Hepatocyte (in vitro differentiated cells): ENCODE measurements at regions not wholly inside any gene's neighbourhood (a gene's known extent, or its start where the extent isn't known, plus 50 kb on each side); places are given as distances from the start of the nearest gene placed in this dataset.

ENCODE experiments used
- DNase-seq: peaks from one replicate; pipeline ENCODE4 v3.0.0-alpha.2; 2016; ENCODE audit warnings: low spot score
- H2AFZ ChIP-seq: fragments of 200-600 bp; sonication (generic); 2 replicates; pipeline ENCODE4 v1.6.0; 2016; ENCODE audit warnings: antibody characterized with exemption, mild to moderate bottlenecking
- H3K27ac ChIP-seq: fragments of 200-600 bp; sonication (generic); 2 replicates; pipeline ENCODE4 v1.5.1; 2016; ENCODE audit warnings: mild to moderate bottlenecking
- H3K27me3 ChIP-seq: fragments of 200-600 bp; sonication (generic); 2 replicates; pipeline ENCODE4 v1.6.1; 2016
- H3K36me3 ChIP-seq: fragments of 200-600 bp; sonication (generic); replicated peaks from 2 replicates; pipeline ENCODE4 v1.5.1; 2016; ENCODE audit warnings: low read depth; ENCODE audit not compliant: insufficient read depth
- H3K4me1 ChIP-seq: fragments of 200-600 bp; sonication (generic); 2 replicates; pipeline ENCODE4 v1.5.1; 2016; ENCODE audit warnings: mild to moderate bottlenecking, moderate library complexity; ENCODE audit not compliant: insufficient read depth
- H3K4me2 ChIP-seq: fragments of 200-600 bp; sonication (generic); 2 replicates; pipeline ENCODE4 v1.6.0; 2016
- H3K4me3 ChIP-seq: fragments of 200-600 bp; sonication (generic); 2 replicates; pipeline ENCODE4 v1.5.1; 2016; ENCODE audit warnings: mild to moderate bottlenecking
- H3K79me2 ChIP-seq: fragments of 200-600 bp; sonication (generic); 2 replicates; pipeline ENCODE4 v1.6.0; 2017; ENCODE audit warnings: mild to moderate bottlenecking
- H3K9me2 ChIP-seq: fragments of 200-600 bp; sonication (generic); replicated peaks from 2 replicates; pipeline ENCODE4 v1.6.0; 2017; ENCODE audit warnings: mild to moderate bottlenecking; ENCODE audit not compliant: insufficient read depth
- H3K9me3 ChIP-seq: fragments of 200-600 bp; sonication (generic); 2 replicates; pipeline ENCODE4 v1.5.1; 2016; ENCODE audit warnings: low read depth, mild to moderate bottlenecking
- H4K20me1 ChIP-seq: fragments of 200-600 bp; sonication (generic); 2 replicates; pipeline ENCODE4 v1.6.0; 2016; ENCODE audit warnings: mild to moderate bottlenecking; ENCODE audit not compliant: insufficient read depth, poor library complexity, severe bottlenecking
- EZH2 ChIP-seq: fragments of 200-600 bp; sonication (generic); IDR thresholded peaks from 2 replicates; pipeline ENCODE4 v1.6.1; 2016; ENCODE audit warnings: antibody characterized with exemption, mild to moderate bottlenecking, borderline replicate concordance
- EZH2phosphoT487 ChIP-seq: fragments of 200-600 bp; sonication (generic); IDR thresholded peaks from one replicate; pipeline ENCODE4 v1.6.1; 2018; ENCODE audit warnings: antibody characterized with exemption, mild to moderate bottlenecking, low read depth, moderate library complexity; ENCODE audit not compliant: unreplicated experiment, severe bottlenecking
- WGBS: methylation state at CpG from one replicate; pipeline ENCODE4 v1.1.6; 2016; ENCODE audit warnings: low lambda C conversion rate; ENCODE audit errors: missing lambda C conversion rate; 5-methylcytosine and 5-hydroxymethylcytosine counted together
- TF ChIP-seq, protein P1 (sequence below): fragments of 200-600 bp; sonication (generic); IDR thresholded peaks from 2 replicates; pipeline ENCODE4 v1.5.1; 2016; ENCODE audit warnings: antibody characterized with exemption, mild to moderate bottlenecking; ENCODE audit not compliant: poor library complexity

GRCh38 chr2:122530814-122531213 is 775.4 kb downstream of the TSN start:
- TF ChIP-seq, protein P1, sequence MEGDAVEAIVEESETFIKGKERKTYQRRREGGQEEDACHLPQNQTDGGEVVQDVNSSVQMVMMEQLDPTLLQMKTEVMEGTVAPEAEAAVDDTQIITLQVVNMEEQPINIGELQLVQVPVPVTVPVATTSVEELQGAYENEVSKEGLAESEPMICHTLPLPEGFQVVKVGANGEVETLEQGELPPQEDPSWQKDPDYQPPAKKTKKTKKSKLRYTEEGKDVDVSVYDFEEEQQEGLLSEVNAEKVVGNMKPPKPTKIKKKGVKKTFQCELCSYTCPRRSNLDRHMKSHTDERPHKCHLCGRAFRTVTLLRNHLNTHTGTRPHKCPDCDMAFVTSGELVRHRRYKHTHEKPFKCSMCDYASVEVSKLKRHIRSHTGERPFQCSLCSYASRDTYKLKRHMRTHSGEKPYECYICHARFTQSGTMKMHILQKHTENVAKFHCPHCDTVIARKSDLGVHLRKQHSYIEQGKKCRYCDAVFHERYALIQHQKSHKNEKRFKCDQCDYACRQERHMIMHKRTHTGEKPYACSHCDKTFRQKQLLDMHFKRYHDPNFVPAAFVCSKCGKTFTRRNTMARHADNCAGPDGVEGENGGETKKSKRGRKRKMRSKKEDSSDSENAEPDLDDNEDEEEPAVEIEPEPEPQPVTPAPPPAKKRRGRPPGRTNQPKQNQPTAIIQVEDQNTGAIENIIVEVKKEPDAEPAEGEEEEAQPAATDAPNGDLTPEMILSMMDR, result no peak
- TF ChIP-seq EZH2phosphoT487, result no peak
- no peak for TF ChIP-seq EZH2
- no peak overlapping the region for H3K4me3 ChIP-seq
- no peaks in the 10 kb centered on the region for H3K9me2 ChIP-seq
- H3K36me3 ChIP-seq, result no peaks in the 10 kb centered on the region
- WGBS, result 74% methylated on average over 2 of the region's 2 CpGs
- no peak overlapping the region for H2AFZ ChIP-seq
- H3K4me1 ChIP-seq, result no peaks in the 10 kb centered on the region
- no peaks in the 10 kb centered on the region for H3K27me3 ChIP-seq
- H3K9me3 ChIP-seq, result no peaks in the 10 kb centered on the region
- peak overlapping the region; percentile 14 for H3K27ac ChIP-seq
- H4K20me1 ChIP-seq, result no peaks in the 10 kb centered on the region
- no peak overlapping the region for H3K4me2 ChIP-seq
- no peak for DNase-seq
- H3K79me2 ChIP-seq, result no peaks in the 10 kb centered on the region

GRCh38 chr2:122531290-122532071 is 776.0 kb downstream of the TSN start:
- 65% methylated on average over 15 of the region's 15 CpGs for WGBS
- H2AFZ ChIP-seq, result no peak overlapping the region

DNA sequence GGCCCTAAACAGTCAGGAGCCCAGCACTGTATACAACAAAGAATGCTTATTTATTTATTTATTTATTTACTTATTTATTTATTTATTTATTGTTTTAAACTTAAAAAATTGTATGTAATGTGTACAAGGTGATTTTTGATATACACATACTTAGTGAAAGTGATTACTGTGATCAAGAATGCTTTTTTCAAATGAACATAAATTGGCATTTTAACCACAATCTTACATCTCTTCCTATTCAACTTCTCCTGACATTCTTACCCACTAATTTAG is 776.6 kb downstream of the TSN start:
- no peaks in the 10 kb centered on the region for H3K36me3 ChIP-seq
- TF ChIP-seq EZH2, result no peak
- TF ChIP-seq, protein P1, result no peak
- no peak for TF ChIP-seq EZH2phosphoT487
- no peak overlapping the region for H2AFZ ChIP-seq
- no peak overlapping the region for H3K4me2 ChIP-seq
- no peaks in the 10 kb centered on the region for H3K9me2 ChIP-seq
- no peak for DNase-seq
- no peaks in the 10 kb centered on the region for H3K4me1 ChIP-seq
- H3K27ac ChIP-seq, result no peak overlapping the region
- H3K9me3 ChIP-seq, result no peaks in the 10 kb centered on the region
- no peaks in the 10 kb centered on the region for H3K79me2 ChIP-seq
- H4K20me1 ChIP-seq, result no peaks in the 10 kb centered on the region
- no peak overlapping the region for H3K4me3 ChIP-seq
- H3K27me3 ChIP-seq, result no peaks in the 10 kb centered on the region

More at GRCh38 chr2:122531290-122532071, 776.0 kb downstream of the TSN start:
- Histone ChIP-seq H4K20me1 (no peaks in the 10 kb centered on the region), H3K27me3 (no peaks in the 10 kb centered on the region), H3K4me2 (no peak overlapping the region), H3K9me2 (no peaks in the 10 kb centered on the region), H3K4me1 (no peaks in the 10 kb centered on the region), H3K79me2 (no peaks in the 10 kb centered on the region), H3K9me3 (no peaks in the 10 kb centered on the region), H3K27ac (peak overlapping the region; percentile 14), H3K4me3 (no peak overlapping the region), H3K36me3 (no peaks in the 10 kb centered on the region)
- no peak for DNase-seq
- TF ChIP-seq, protein P1, result peak; percentile 21
- TF ChIP-seq EZH2phosphoT487, result no peak

DNA sequence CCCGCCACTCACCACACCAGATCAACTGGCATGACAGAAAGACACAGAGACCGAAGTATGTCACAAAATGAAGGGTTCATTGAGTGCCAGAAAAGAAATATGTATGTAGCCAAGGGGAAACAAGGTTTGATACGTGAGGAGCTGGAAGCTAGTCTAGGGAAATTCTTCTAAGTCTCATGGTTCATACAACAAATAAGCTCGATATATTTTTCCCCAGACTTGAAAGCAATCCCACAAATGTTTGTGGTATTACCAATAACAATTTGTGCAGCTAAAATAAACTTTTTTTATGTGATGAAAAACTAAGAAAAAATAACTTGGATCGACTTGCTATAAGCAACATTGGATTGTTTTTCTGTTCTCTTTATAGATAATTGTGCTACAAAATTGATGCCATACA is 777.0 kb downstream of the TSN start:
- H2AFZ ChIP-seq, result no peak overlapping the region
- WGBS, result 83% methylated on average over 5 of the region's 5 CpGs

More for the DNA sequence above, 777.0 kb downstream of the TSN start:
- no peak for DNase-seq
- Histone ChIP-seq H3K4me2 (no peak overlapping the region), H3K79me2 (no peaks in the 10 kb centered on the region), H4K20me1 (no peaks in the 10 kb centered on the region), H3K9me3 (no peaks in the 10 kb centered on the region), H3K36me3 (no peaks in the 10 kb centered on the region), H3K4me3 (no peak overlapping the region), H3K4me1 (no peaks in the 10 kb centered on the region), H3K27me3 (no peaks in the 10 kb centered on the region), H3K27ac (no peak overlapping the region), H3K9me2 (no peaks in the 10 kb centered on the region)
- TF ChIP-seq, protein P1, result no peak
- TF ChIP-seq EZH2phosphoT487, result no peak
